ENCODE measurements at regions not wholly inside any gene's neighbourhood (a gene's known extent, or its start where the extent isn't known, plus 50 kb on each side); places are given as distances from the start of the nearest gene placed in this dataset.

- no peak for TF ChIP-seq TAF1 (IDR thresholded peaks at IDR 0.05; ENCODE audit: low read depth, low read length)
- no peak for TF ChIP-seq POLR2A (IDR thresholded peaks at IDR 0.05; ENCODE audit: low read depth, low read length)
- TF ChIP-seq SPI1 (IDR thresholded peaks at IDR 0.05; ENCODE audit: low read depth, low read length): no peak
- TF ChIP-seq POLR2AphosphoS5 (IDR thresholded peaks at IDR 0.05; ENCODE audit: low read depth, low read length): no peak
- TF ChIP-seq PAX5 (IDR thresholded peaks at IDR 0.05; ENCODE audit: insufficient read depth, low read length, severe bottlenecking): no peak
- TF ChIP-seq POU2F2 (IDR thresholded peaks at IDR 0.05; ENCODE audit: low read depth, low read length): no peak
These were observed 124.3 kb downstream of the SLC41A2 start for GRCh38 chr12:104833756-104834155.

All from GM12891 (cell line).